ENCODE measurements at regions not wholly inside any gene's neighbourhood (a gene's known extent, or its start where the extent isn't known, plus 50 kb on each side); places are given as distances from the start of the nearest gene placed in this dataset.
"Not testable (repeated sequence)": the region's sequence is repeated elsewhere in the genome, so short reads cannot be mapped to it uniquely, and the experiment has no call there.

DNA sequence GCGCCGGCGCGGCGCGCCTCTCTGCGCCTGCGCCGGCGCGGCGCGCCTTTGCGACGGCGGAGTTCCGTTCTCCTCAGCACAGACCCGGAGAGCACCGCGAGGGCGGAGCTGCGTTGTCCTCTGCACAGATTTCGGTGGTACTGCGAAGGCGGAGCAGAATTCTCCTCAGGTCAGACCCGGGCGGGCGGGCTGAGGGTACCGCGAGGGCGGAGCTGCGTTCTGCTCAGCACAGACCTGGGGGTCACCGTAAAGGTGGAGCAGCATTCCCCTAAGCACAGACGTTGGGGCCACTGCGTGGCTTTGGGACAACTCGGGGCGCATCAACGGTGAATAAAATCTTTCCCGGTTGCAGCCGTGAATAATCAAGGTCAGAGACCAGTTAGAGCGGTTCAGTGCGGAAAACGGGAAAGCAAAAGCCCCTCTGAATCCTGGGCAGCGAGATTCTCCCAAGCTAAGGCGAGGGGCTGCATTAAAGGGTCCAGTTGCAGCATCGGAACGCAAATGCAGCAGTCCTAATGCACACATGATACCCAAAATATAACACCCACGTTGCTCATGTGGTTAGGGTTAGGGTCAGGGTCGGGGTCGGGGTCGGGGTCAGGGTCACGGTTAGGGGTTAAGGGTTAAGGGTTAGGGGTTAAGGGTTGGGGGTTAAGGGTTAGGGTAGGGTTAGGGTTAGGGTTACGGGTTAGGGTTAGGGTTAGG is 168.4 kb downstream of the OR4F15 start:
- H4K20me1 ChIP-seq (ENCODE audit: insufficient read depth, low read length, poor library complexity, severe bottlenecking); H3K36me3 ChIP-seq (ENCODE audit: insufficient read depth, low read length); H3K4me1 ChIP-seq (ENCODE audit: insufficient read depth, low read length, poor library complexity, severe bottlenecking); H3K9me2 ChIP-seq (replicated peaks; ENCODE audit: low read depth, low read length); H3K9me3 ChIP-seq (ENCODE audit: insufficient read depth, low read depth, low read length); H3K79me2 ChIP-seq (ENCODE audit: insufficient read depth, low read length); H3K4me3 ChIP-seq (ENCODE audit: low read length, poor library complexity, severe bottlenecking); H2AFZ ChIP-seq (ENCODE audit: low read length); H3K4me2 ChIP-seq (ENCODE audit: low read depth, low read length, poor library complexity, severe bottlenecking); H3K27me3 ChIP-seq (ENCODE audit: insufficient read depth, low read length, poor library complexity, severe bottlenecking); H3F3A ChIP-seq (ENCODE audit: low read depth); H3K9ac ChIP-seq (ENCODE audit: low read depth, low read length, poor library complexity, severe bottlenecking): not testable (repeated sequence)
